ENCODE measurements at regions not wholly inside any gene's neighbourhood (a gene's known extent, or its start where the extent isn't known, plus 50 kb on each side); places are given as distances from the start of the nearest gene placed in this dataset.

DNA sequence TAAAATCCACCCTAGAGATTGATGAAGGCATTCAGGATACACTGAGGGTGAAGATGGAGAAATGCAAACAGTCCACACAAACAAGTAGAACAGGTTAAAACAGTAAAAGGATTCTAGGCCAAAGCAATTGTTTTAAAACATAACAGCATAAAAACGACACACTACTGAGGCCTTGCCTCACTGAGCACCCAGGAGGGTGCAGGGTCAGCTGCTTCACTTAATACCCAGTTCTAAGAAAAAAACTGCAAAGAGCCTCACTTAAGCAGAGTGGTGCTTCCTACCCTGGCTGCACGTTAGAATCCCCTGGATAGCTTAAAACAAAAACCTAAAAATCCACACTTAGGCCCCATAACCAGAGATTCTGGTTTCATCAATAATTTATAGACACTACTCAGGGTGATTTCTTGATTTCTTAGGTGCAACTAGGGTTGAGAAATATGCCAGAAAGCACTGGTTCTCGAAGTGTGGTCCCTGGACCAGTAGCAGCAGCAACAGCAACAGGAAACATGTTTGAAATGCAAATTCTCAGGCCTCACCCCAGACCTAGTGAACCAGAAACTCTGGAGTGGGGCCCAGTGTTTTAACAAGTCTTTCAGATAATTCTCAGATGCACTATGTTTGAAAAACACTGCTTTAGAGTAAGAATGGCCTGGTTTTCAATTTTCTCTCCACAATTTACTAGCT, 279.1 kb downstream of the ZEB2 start:
- DNase-seq, result no peak

DNA sequence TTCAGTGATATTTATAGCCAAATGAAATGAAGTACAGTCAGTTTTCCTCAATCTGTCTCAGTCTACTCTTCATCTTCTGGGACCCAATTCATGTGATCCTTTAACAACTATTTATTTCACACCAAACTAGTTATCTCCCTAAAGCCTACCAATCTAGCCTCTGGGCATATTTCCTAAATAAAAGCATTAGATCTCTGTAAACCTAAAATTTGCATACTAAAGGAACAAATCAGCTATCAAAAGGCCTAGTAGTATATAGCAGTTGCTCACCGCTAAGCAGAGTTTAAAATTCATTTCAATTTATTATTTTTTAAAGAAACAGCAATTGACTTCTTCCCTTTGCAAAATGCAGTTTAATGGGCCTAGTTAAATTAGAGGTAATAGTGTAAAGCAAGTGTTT, 280.2 kb downstream of the ZEB2 start:
- no peak for DNase-seq

DNA sequence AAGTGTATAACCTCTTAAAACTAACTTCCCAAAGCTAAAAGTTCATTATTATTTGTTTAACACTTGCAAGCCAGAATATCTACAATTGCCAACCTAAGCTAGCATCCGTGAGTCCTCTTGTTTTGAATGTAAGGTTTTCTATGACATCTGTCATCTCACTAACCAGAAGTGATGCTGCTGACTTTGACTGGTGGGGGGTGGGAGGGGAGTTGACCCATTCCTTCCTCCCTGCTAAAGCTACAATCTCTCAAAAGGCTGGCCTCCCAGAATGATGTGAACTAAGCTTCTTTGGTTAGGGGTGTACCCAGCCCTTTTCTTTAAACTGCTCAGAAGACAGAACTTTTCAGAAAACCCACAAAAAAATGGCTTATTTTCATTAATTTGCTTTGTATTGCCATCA, 280.6 kb downstream of the ZEB2 start:
- DNase-seq, result no peak

DNA sequence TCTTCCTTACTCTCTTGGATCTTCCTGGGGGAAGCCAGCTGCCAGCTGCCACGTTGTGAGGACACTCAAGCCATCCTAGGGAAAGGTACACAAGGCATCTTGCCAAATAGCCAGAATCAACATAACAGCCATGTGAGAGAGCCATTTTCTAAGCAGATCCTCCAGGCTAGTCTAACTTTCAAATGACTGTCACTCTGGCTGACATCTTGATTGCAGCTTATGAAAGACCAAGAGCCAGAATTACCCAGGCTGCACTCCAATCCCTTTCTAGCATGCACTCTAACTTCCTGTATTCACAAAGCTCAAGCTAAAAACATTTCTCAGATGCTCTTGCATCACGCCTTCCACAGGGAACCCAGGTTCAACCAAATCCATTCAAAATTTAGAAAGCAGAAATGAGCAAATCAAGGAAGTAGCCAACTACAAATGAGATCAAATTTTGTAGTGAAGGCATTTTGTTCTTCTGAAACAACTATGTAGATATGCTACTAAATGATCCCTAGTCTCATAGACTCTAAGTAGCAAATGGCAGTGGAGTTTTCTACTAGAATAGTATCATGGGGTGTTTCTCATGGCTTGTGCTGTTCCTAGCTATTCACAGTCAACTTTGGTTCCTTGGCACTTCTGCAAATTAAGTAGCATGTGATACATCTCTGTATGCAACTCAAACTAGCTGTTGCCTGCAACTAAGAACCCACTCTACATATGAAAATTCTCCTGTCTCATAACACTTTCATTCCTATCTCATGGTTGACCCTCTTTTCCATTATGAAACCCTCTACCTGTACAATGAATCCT, 281.9 kb downstream of the ZEB2 start:
- peak; percentile 82 for DNase-seq

DNA sequence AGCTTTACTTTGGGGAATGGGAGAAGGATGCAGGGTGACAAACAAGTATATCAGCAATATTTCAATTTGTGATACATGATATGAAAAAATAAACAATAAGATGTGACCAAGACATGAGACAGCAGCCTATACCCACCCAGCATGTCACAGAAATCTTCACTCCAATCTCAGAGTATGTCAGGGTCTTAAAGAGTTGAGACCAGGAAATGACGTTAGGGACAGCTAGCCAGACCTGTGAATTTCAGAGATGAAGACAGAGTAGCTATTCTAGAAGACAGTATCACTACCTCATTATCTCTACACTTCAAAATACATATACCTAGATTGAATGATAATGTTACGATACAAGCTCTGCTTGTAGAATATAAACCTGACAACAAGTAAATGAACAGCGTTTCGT, 282.8 kb downstream of the ZEB2 start:
- no peak for DNase-seq

DNA sequence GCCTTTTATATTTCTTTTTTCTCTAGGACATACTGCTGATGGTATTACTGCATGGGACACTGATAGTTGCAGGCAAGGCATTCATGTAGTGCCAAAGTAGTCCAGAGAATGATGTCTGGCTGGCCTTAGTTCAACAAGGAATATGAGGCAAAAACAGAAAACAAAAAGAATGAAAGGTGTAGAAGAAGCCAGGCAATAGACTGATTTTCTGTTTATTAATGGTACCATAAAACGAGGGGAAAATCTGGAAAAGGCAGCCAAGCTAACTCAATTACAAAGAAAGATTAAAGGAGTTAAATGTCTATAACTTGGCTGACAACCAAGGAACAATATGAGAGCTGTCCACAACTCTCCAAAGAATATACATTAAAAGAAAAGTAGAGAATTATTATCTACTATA, 284.9 kb downstream of the ZEB2 start:
- no peak for DNase-seq

DNA sequence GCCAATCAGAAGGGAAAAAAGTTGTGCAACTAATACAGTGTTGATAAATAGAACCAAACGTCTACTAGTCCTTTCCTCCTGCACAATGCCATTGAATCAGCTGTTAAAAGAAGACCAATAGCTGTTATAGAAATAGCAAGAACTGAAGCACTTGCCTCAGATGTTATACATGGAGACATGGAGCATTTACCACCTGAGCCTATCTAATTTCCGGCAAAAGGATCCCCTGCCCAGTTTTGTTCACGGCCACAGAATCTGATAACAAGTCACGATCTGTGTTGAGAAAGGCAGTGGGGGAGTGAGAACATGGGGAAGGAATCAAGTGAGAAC, 285.4 kb downstream of the ZEB2 start:
- no peak for DNase-seq

DNA sequence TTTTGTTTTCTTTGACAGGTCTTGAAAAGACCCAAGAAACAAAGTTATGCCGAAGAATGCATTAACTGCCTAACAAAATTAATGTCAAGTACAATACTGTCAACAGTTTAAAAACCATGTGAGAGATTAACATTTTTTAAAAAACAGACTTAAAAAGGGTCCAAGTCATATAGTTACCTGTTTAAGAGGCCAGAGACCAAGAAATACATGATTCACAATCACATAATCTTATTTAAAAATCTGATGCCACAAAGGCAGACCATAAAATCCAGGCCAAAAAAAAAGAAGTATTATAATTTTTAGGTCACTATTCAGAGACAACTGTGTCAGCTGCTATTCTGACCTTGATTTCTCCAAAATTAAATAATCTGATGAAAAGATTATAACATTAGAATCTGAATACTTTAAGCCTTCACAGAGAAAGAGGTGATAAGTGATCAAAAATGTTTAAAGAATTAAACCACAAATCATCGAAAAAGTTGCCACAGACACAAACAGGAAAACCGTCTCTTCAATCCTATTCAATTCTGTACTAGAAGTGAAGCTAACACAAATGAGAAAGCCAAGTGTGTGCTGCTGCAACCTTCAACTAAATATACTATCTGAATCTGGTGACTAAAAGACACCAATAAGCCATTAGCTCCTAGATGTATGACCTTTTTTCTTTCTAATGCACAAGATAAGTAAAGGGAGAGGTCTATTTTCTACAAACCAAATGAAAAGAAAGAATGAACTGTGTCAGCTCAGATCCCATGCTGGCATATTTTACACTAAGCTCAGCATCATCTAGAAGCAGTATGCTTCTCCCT, 286.0 kb downstream of the ZEB2 start:
- DNase-seq, result no peak

DNA sequence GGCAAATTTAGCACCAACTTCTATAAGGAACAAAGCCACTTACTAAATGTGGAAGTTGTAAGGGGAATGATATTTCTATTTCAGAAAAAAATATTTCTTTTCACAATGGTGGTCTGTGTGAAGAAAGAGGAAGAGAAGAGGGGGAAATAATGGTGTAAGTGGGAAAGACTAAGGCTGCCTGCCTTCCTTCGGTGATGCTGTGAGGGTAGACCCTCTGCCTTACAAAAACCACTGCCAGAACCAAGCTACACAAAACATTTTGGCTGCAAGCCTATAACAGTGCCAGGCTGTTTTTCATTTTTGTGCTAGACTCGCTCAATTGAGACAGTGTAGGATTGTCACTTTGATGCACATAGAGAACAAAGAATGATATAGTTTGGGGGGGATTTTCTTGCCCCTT, 286.6 kb downstream of the ZEB2 start:
- no peak for DNase-seq

DNA sequence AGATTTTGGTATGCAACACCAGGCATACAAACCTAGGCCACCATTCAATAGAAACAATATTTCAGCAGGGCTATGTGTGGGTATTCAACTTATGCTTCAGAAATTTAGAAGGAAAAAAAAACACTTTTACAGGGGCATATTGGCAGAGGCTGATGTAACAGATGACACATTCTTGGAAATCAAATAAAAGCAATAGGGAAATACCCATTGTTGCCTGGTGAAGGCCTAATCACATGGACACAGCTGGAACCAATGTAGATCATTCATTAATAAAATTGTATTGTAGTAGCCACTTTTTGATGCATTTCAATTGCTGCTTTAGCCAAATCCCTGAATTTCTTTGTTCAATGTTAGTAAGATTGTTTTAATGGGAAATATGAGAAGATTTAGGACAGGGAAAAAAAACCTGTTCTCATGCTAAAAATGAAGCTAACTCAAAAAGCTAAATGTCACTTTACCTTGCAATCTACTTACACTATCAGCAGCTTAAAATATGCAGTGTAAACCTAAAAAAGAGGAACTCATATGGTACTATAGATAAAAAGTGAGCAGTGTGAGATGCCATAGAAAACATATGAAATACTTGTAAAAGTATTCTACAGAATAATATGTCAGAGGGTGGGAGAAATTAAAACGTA, 289.4 kb downstream of the ZEB2 start:
- no peak for DNase-seq

DNA sequence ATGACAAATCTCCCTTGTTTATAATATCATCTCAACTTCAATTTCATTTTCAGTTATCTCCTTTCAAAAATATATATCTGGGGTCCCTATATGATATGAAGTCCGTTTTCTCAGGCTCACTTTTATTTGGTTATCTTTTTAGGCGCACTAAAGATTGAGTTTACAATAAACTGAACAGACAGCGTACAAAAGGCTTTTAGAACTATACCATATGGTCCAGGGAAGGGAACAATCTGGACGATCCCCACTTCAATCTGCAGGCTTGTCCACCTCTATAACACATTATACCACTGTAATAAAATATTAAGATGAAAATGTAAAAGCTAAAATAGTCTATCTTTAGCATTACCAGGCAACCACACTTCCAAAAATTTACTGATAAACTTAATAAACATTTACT, 289.9 kb downstream of the ZEB2 start:
- DNase-seq, result no peak

DNA sequence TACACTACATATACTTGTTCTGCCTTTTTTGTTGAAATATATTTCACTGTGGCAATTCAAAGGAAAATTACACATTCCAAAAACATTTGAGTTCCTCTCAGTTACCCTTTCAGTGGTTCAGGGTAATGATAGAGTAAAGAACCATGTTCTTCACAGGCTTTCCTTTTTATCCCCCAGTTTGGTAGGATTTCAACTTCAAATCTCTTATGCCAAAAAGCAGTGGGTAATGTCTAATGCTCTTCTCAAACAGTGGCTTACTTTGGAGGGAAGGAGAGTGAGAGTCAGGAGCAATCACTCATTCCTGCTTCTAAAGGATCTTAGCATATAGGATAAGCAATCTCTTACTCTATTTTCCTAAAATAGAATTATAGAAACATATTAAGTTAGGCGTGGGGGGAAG, 290.6 kb downstream of the ZEB2 start:
- DNase-seq, result no peak

DNA sequence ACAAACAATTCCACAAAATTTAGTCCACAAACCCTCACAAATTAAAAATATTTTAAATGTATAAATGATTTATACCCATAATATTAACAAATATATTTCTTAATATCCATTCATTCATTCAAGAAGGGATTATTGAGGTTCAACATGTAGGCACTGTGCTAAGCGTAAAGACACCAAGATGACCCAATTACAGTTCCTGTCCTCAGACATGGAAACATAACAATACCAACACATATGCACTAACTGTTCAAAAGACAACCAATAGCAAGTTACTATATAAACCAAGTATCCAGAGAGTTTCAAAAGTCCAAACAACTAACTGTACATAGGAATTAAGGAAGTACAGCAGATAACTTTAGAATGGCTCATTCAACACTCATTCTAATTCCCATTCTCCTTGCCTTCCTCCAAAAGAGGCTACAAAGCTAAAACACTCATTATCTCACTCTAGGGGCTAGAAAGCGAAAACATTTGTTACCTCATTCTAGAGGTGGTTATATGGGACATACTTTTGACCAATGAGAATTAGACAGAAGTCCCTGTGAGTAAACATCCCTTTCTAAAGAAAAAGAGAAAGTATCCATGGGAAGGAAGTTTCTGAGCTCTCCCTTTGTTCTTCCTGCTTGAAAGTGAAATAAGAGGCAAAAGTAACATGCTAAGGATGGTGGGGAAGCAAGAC, 292.4 kb downstream of the ZEB2 start:
- no peak for DNase-seq

DNA sequence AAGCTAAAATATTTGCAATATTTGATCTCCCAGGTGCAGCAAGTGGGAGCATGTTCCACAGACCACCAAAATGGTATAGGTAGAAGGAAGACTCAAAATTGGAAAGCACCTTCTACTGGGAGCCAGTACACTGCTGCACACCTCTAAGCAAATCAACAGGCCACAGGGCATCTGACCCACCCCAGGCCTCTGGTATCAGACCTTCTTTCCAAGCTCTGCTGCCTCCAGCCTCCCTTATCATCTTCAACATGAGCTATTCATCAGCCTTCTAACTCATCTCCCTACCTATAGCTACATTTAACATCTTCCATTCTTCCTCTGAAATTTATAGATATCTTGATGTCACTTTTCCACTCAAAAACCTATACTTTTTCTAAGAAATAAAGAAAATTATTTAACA, 294.8 kb downstream of the ZEB2 start:
- no peak for DNase-seq

DNA sequence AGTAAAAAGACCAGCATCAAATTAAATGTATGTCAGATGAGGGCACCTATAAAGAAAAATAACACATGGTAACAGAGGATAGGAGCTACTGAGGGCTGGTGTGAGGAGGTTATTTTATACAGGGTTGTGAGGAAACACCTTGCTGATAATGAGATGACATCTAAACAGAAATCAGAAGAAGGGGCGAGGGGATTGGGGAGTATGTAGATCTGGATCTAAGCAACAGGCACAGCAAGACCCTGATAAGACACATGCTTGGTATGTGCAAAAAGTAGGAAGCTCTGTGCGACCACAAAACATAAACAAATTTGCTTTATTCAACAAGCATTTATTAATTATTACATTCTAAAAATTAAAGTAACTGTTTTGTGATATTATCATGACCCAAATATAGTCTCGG, 295.4 kb downstream of the ZEB2 start:
- DNase-seq, result no peak

DNA sequence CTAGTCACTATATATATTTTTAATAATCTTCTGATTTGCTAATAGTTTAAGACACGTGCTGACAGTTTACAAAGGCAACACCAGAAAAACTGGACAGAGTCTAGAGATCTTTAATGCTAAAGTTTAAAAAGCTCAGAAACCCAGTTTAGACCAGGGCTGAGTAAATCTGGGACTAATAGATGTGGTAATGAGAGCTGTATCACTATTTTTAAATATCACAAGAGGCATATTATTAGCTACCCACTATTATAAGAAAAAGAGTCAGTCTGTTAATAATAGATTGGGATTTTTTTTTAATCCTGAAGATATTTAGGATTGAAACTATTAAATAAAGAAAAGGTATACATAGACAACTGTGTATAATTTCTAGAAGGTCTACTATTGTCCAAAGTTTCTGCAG, 299.9 kb downstream of the ZEB2 start:
- DNase-seq, result no peak

DNA sequence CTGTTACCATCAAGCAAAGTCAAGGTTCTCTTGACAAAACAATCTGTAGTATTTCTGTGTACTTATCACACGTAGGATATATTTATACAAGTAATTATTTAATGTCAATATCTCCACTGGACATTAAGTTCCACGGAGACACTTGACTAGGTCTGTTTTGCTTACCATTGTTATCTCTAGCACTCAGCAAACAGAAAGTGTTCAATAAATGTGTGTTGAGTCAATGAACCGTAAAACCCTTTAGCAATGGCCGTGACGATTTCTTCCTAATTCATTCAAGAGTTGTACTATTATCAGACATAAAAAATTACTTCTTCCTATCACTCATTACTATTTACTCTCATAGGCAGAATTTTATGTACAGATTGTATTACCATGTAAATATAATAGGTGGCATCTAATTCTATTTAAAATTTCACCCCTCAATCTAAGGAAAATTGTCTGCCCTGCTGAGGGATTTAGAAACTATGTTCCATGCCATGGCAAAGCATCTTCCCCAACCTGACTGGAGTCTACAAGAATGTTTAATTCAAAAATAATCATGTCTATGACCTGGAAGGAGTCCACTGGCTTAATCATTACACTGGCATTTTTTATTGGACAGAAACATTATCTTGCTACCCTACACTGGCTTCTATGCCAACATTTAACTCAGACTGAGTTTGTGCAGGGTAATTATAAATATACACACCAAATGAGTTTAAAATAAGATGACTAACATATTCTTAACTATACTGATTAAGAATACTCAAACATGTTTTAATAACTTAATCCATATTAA, 301.9 kb downstream of the ZEB2 start:
- DNase-seq, result peak; percentile 65

DNA sequence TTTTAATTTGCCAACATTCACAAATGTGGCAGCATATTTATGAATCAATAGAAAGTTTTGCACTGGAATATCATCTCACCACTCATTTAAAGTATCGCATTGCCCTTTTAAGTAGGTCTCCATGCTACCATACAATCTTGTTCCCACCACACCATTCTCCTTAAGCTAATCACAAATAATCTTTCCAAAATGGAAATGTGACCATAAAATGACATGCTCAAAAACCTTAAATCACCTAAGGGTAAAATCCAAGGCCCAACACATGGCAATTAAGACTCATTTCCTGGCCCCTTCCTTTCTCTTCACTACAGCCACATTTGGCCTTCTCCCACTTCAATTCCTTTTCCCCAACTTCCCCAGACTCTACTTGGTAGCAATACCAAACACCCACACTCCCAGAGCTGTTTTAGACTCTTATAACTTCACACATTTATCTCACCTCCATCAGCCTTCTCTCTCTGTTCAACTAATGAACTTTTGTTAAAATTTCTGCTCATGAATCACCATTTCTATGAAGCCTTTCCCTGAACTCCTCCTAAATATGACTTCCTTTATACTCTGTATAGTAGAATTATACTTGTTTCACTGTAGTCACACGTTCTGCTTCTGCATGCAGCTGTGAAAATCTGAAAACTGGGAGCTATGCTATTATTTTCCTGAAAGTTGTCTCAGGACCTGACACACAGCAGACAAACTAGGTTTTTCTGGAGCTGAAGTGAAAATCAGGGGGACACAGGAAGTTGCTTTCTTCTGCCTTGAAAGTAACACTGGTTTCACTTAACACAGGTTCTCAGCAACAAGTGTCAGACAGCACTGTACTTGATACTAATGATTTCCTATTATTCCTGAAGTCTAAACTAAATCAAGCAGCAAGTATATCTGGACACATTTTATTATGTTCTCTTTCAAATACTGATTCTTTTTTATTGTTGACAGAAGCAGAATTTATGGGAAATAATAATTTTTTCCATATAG, 303.9 kb downstream of the ZEB2 start:
- DNase-seq, result no peak

DNA sequence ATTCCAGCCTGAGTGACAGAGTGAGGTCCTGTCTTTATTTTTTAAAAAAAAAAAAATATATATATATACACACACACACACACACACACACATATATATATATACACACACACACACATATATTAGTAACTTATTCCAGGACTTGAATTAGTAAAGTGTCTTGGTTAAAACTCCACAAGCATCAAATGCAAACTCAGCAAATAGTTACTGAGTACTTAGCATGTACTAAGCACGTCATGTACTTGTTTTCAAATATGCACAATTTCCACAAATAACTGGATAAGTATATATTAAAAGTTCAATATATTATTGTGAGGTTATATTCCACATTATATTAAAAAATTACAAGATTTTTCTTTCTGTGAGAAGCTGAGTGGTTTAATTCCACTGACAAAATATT, 304.7 kb downstream of the ZEB2 start:
- no peak for DNase-seq

DNA sequence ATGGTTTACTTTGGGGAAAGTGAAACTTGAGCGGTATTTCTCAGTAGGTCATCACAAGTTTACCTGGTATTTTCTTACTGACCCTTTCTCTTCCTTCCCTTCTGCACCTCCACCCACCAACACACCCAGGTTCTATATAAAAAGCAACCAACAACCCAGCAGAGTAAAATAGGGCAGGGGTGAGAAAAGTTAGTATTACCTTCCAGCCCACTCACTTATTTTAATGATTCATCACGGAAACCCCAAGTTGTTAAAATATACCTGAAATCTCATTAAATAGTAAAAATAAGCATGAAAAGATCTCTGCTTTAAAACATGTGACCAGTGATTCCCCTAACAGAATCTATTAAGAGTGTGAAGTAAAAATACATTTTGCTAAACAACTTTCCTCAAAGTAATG, 306.1 kb downstream of the ZEB2 start:
- DNase-seq, result no peak

DNA sequence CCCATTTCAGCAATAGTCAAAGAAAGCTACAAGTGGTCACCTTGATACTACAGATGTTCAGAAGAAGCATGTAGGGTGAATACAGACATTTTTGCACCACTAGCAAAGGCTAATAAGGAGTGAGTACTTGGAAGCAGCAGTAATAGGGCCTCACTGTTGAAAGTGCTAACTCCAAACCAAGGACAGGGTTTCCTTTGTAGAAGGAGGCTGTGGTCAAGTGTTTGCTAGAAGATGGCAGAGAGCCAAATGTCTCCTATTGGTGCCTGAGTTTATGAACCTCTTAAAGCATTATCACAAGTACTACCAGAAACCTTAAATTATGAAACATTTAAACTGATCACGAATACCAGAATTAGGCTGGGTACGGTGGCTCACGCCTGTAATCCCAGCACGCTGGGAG, 308.1 kb downstream of the ZEB2 start:
- no peak for DNase-seq
